ENCODE measurements at regions not wholly inside any gene's neighbourhood (a gene's known extent, or its start where the extent isn't known, plus 50 kb on each side); places are given as distances from the start of the nearest gene placed in this dataset.
"Not testable (repeated sequence)": the region's sequence is repeated elsewhere in the genome, so short reads cannot be mapped to it uniquely, and the experiment has no call there.

DNA sequence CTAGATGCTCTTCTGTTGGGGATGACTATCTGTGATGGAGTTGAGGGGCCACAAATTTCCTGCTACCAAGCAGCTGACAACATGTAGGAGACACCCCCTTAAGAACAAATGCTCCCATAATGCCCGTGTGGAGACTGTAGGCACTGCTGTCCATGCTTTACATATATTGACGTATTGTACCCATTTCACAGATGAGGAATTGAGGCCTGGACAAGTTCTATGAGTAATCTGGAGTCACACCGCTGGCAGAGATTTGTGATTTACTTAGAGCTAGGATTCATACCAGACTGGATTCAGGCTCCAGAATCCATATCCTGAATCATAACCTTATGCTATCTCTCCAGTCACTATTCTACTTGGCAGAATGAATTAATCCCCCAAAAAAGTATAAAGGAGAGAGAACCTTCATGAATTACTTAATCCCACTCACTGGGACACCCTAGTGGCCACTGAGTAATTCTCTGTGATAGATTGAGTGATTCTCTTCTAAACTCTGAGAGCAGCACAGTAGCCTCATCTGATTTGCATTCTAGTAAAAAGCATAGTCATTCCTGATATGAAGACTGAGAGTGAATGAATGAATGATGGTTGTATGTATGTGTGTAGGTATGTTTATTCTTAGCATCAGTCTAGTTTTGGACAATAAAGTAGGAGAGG lies 460.7 kb upstream of the MEIS1 start:
- H3K9me3 ChIP-seq = no peaks in the 10 kb centered on the region
- no peaks in the 10 kb centered on the region for H3K27me3 ChIP-seq
- no peak overlapping the region for H3K27ac ChIP-seq
- H3K36me3 ChIP-seq (ENCODE audit: low read depth, missing control alignments) = no peaks in the 10 kb centered on the region
- no peak overlapping the region for H3K4me3 ChIP-seq
- TF ChIP-seq, protein P1, sequence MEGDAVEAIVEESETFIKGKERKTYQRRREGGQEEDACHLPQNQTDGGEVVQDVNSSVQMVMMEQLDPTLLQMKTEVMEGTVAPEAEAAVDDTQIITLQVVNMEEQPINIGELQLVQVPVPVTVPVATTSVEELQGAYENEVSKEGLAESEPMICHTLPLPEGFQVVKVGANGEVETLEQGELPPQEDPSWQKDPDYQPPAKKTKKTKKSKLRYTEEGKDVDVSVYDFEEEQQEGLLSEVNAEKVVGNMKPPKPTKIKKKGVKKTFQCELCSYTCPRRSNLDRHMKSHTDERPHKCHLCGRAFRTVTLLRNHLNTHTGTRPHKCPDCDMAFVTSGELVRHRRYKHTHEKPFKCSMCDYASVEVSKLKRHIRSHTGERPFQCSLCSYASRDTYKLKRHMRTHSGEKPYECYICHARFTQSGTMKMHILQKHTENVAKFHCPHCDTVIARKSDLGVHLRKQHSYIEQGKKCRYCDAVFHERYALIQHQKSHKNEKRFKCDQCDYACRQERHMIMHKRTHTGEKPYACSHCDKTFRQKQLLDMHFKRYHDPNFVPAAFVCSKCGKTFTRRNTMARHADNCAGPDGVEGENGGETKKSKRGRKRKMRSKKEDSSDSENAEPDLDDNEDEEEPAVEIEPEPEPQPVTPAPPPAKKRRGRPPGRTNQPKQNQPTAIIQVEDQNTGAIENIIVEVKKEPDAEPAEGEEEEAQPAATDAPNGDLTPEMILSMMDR (IDR thresholded peaks at IDR 0.05) = peak in 1 of 3 experiments; percentile 23
- no peak for TF ChIP-seq POLR2A (IDR thresholded peaks at IDR 0.05)
- 83 to 97% methylated on average over 3 of the region's 3 CpGs for WGBS, 2 donors
- intact Hi-C loops (cut with DNase I; ENCODE audit: low total_unique reads) = no loop called here
- DNase-seq = no peak
- no peaks in the 10 kb centered on the region for H3K4me1 ChIP-seq

DNA sequence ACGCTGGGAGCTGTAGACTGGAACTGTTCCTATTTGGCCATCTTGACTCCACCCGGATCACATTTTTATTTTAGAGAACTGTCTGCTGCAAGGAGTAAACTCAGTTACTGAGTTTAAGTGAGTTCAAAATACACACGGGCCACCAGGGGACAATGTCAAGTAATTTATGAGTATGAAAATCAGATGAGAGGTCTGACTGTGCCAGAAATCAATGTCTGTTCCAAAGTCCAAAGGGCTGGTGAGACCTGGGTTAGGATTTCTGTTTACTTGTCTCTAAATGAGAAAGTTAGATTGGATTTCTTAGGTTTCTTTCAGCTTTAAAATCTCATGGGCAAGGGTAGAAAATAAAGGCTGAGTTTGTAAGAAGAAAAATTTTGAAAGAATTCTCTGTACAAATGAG lies 465.8 kb upstream of the MEIS1 start:
- intact Hi-C loops (cut with DNase I; ENCODE audit: low total_unique reads) = no loop called here
- no peak for TF ChIP-seq POLR2A (IDR thresholded peaks at IDR 0.05)
- TF ChIP-seq, protein P1 (IDR thresholded peaks at IDR 0.05) = no peak
- no peak overlapping the region for H3K27ac ChIP-seq
- no peaks in the 10 kb centered on the region for H3K36me3 ChIP-seq (ENCODE audit: low read depth, missing control alignments)
- no peaks in the 10 kb centered on the region for H3K9me3 ChIP-seq
- no peaks in the 10 kb centered on the region for H3K27me3 ChIP-seq
- H3K4me3 ChIP-seq = no peak overlapping the region
- DNase-seq = no peak
- no peaks in the 10 kb centered on the region for H3K4me1 ChIP-seq
- WGBS, 2 donors = 70 to 85% methylated on average over 3 of the region's 3 CpGs

DNA sequence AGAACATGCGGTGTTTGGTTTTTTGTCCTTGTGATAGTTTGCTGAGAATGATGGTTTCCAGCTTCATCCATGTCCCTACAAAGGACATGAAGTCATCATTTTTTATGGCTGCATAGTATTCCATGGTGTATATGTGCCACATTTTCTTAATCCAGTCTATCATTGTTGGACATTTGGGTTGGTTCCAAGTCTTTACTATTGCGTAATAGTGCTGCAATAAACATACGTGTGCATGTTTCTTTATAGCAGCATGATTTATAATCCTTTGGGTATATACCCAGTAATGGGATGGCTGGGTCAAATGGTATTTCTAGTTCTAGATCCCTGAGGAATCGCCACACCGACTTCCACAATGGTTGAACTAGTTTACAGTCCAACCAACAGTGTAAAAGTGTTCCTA lies 471.6 kb upstream of the MEIS1 start:
- H3K27ac ChIP-seq; H3K27me3 ChIP-seq; H3K4me1 ChIP-seq; DNase-seq; H3K4me3 ChIP-seq; H3K36me3 ChIP-seq (ENCODE audit: low read depth, missing control alignments); intact Hi-C loops (cut with DNase I; ENCODE audit: low total_unique reads); H3K9me3 ChIP-seq: not testable (repeated sequence)
- 93 to 94% methylated on average over 4 of the region's 5 CpGs for WGBS, 2 donors

DNA sequence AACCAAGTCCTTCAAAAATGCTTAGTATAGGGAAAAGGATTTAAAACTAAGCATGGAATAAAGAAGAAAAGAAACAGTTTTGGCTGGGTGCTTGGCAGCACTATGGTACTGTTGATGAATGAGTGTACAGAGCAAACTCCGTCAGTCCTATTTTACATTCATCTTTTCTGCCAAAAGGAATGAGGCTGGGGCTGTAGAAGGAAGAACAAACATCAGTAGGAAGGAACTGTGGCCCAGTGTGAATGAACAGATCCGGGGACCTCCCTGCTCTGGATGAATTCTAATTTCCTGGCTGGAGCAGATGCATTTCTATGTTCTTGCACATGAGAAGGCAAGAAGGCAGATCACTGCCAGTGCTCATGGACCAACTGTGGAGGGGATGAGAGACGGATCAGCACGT lies 474.0 kb upstream of the MEIS1 start:
- no peaks in the 10 kb centered on the region for H3K27me3 ChIP-seq
- H3K36me3 ChIP-seq (ENCODE audit: low read depth, missing control alignments) = no peaks in the 10 kb centered on the region
- no peak overlapping the region for H3K27ac ChIP-seq
- DNase-seq = no peak
- H3K4me1 ChIP-seq = no peaks in the 10 kb centered on the region
- TF ChIP-seq, protein P1 (IDR thresholded peaks at IDR 0.05) = no peak
- no peak for TF ChIP-seq POLR2A (IDR thresholded peaks at IDR 0.05)
- intact Hi-C loops (cut with DNase I; ENCODE audit: low total_unique reads) = no loop called here
- no peak overlapping the region for H3K4me3 ChIP-seq
- 53 to 72% methylated on average over 4 of the region's 4 CpGs for WGBS, 2 donors
- H3K9me3 ChIP-seq = no peaks in the 10 kb centered on the region

DNA sequence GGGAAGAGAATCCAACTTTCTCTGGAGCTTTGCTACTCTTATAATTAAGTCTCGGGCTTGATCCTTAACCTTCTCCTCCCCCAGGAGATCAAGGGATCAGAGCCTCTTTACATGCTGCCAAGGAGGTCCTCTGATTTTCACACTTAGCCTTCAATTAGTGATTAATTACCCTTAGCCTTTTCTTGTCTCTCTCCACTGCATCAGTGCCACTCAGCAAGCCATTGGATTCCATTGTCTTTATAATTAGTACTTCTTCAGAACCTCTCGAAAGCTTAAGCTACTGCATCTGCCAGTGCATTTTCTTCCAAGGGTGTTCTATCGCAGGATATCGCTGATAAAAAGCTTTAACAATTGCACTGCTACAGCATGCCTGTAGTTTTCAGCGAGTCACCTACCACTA lies 477.0 kb upstream of the MEIS1 start:
- H3K4me1 ChIP-seq = no peaks in the 10 kb centered on the region
- no peaks in the 10 kb centered on the region for H3K36me3 ChIP-seq (ENCODE audit: low read depth, missing control alignments)
- H3K4me3 ChIP-seq = no peak overlapping the region
- no peaks in the 10 kb centered on the region for H3K27me3 ChIP-seq
- intact Hi-C loops (cut with DNase I; ENCODE audit: low total_unique reads) = no loop called here
- DNase-seq = no peak
- no peaks in the 10 kb centered on the region for H3K9me3 ChIP-seq
- no peak for TF ChIP-seq POLR2A (IDR thresholded peaks at IDR 0.05)
- TF ChIP-seq, protein P1 (IDR thresholded peaks at IDR 0.05) = no peak
- WGBS, 2 donors = 71 to 72% methylated on average over 5 of the region's 5 CpGs
- no peak overlapping the region for H3K27ac ChIP-seq
